ENCODE measurements at regions not wholly inside any gene's neighbourhood (a gene's known extent, or its start where the extent isn't known, plus 50 kb on each side); places are given as distances from the start of the nearest gene placed in this dataset.

GRCh38 chr14:42750771-42751170 lies 1144.1 kb downstream of the LRFN5 start:
- DNase-seq (ENCODE audit: low spot score), result no peak

- DNase-seq (ENCODE audit: low spot score), result no peak
These were observed 1135.4 kb downstream of the LRFN5 start for GRCh38 chr14:42742084-42742483.

- no peak for DNase-seq (ENCODE audit: low spot score)
These were observed 1129.7 kb downstream of the LRFN5 start for GRCh38 chr14:42736408-42736807.

GRCh38 chr14:42734041-42734440 lies 1127.4 kb downstream of the LRFN5 start:
- no peak for DNase-seq (ENCODE audit: low spot score)

- no peak for DNase-seq (ENCODE audit: low spot score)
These were observed 1125.3 kb downstream of the LRFN5 start for GRCh38 chr14:42732005-42732404.

- DNase-seq (ENCODE audit: low spot score), result no peak
These were observed 1124.8 kb downstream of the LRFN5 start for GRCh38 chr14:42731480-42731879.

GRCh38 chr14:42729681-42730080 lies 1123.0 kb downstream of the LRFN5 start:
- DNase-seq (ENCODE audit: low spot score), result no peak

GRCh38 chr14:42719391-42719790 lies 1112.7 kb downstream of the LRFN5 start:
- DNase-seq (ENCODE audit: low spot score), result no peak

GRCh38 chr14:42715316-42715715 lies 1108.6 kb downstream of the LRFN5 start:
- DNase-seq (ENCODE audit: low spot score), result no peak

GRCh38 chr14:42710071-42710470 lies 1103.4 kb downstream of the LRFN5 start:
- no peak for DNase-seq (ENCODE audit: low spot score)

GRCh38 chr14:42703501-42703900 lies 1096.8 kb downstream of the LRFN5 start:
- DNase-seq (ENCODE audit: low spot score), result no peak

- DNase-seq (ENCODE audit: low spot score), result no peak
These were observed 1080.7 kb downstream of the LRFN5 start for GRCh38 chr14:42687421-42687820.

GRCh38 chr14:42683707-42684106 lies 1077.0 kb downstream of the LRFN5 start:
- DNase-seq (ENCODE audit: low spot score), result no peak

- no peak for DNase-seq (ENCODE audit: low spot score)
These were observed 1070.0 kb downstream of the LRFN5 start for GRCh38 chr14:42676636-42677035.

- no peak for DNase-seq (ENCODE audit: low spot score)
These were observed 1067.3 kb downstream of the LRFN5 start for GRCh38 chr14:42673963-42674362.

- no peak for DNase-seq (ENCODE audit: low spot score)
These were observed 1065.0 kb downstream of the LRFN5 start for GRCh38 chr14:42671636-42672035.

- DNase-seq (ENCODE audit: low spot score), result no peak
These were observed 1058.4 kb downstream of the LRFN5 start for GRCh38 chr14:42665083-42665482.

GRCh38 chr14:42664190-42664589 lies 1057.5 kb downstream of the LRFN5 start:
- DNase-seq (ENCODE audit: low spot score), result no peak

GRCh38 chr14:42654707-42655106 lies 1048.0 kb downstream of the LRFN5 start:
- DNase-seq (ENCODE audit: low spot score), result no peak

GRCh38 chr14:42642787-42643186 lies 1036.1 kb downstream of the LRFN5 start:
- DNase-seq (ENCODE audit: low spot score), result no peak

- no peak for DNase-seq (ENCODE audit: low spot score)
These were observed 1026.9 kb downstream of the LRFN5 start for GRCh38 chr14:42633504-42634095.

- DNase-seq (ENCODE audit: low spot score), result no peak
These were observed 1022.9 kb downstream of the LRFN5 start for GRCh38 chr14:42629553-42629952.

GRCh38 chr14:42628602-42629001 lies 1021.9 kb downstream of the LRFN5 start:
- no peak for DNase-seq (ENCODE audit: low spot score)

- DNase-seq (ENCODE audit: low spot score), result no peak
These were observed 1020.3 kb downstream of the LRFN5 start for GRCh38 chr14:42626986-42627385.

Measured in hepatic stellate cell (primary cell).